Omental fat pad (tissue), 3 donors: ENCODE measurements at regions not wholly inside any gene's neighbourhood (a gene's known extent, or its start where the extent isn't known, plus 50 kb on each side); places are given as distances from the start of the nearest gene placed in this dataset.

Experiments
- ATAC-seq: fragments of 150-250 bp; one replicate; pipeline ENCODE4 v1.9.1; 2016; ENCODE audit warnings: mild to moderate bottlenecking, moderate library complexity; ENCODE audit not compliant: low FRiP score
- DNase-seq: peaks from one replicate; pipeline ENCODE4 v3.0.0-alpha.2; 2019; ENCODE audit warnings: low spot score
- TF ChIP-seq, protein P1 (sequence below), 3 donors: fragments of 450-650 bp; IDR thresholded peaks; one replicate each; pipeline ENCODE4 v1.5.1; 2016 to 2017; ENCODE audit warnings: antibody characterized with exemption in 3 of 3, mild to moderate bottlenecking in 3 of 3, moderate library complexity in 2 of 3

DNA sequence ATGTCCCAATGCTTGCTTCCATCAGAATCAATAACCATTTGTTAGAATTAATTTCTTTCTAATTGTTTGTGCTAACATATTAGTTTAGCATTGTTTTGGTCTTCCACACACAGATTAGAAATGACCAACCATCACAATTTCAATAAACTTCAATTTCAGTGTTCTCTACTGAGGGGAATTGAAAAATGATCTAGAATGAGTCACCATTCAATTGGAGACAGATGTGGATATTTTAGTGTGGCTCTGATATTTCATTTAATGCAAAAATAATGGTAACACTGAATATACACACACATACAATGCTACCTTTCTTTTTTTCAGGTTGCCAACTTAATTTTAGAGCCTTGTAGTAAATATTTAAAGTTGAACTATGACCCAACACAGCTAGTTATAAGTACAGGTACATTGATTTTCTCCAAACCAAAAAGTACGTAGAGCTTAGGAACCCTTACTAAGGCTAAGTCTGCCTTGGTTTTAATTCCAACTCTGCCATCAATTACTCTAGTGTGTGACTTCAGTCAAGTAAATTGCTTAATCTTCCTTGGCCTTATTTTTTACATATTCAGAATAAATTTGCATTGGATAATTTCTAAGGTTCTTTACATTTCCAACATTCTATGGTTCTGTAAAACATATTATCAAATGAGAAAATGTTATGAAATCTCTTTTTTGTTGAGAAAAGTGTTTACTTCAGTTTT, 143.9 kb downstream of the DMRTA1 start:
- ATAC-seq = no peak
- TF ChIP-seq, protein P1, sequence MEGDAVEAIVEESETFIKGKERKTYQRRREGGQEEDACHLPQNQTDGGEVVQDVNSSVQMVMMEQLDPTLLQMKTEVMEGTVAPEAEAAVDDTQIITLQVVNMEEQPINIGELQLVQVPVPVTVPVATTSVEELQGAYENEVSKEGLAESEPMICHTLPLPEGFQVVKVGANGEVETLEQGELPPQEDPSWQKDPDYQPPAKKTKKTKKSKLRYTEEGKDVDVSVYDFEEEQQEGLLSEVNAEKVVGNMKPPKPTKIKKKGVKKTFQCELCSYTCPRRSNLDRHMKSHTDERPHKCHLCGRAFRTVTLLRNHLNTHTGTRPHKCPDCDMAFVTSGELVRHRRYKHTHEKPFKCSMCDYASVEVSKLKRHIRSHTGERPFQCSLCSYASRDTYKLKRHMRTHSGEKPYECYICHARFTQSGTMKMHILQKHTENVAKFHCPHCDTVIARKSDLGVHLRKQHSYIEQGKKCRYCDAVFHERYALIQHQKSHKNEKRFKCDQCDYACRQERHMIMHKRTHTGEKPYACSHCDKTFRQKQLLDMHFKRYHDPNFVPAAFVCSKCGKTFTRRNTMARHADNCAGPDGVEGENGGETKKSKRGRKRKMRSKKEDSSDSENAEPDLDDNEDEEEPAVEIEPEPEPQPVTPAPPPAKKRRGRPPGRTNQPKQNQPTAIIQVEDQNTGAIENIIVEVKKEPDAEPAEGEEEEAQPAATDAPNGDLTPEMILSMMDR (IDR thresholded peaks at IDR 0.05) = no peak
- DNase-seq = no peak

DNA sequence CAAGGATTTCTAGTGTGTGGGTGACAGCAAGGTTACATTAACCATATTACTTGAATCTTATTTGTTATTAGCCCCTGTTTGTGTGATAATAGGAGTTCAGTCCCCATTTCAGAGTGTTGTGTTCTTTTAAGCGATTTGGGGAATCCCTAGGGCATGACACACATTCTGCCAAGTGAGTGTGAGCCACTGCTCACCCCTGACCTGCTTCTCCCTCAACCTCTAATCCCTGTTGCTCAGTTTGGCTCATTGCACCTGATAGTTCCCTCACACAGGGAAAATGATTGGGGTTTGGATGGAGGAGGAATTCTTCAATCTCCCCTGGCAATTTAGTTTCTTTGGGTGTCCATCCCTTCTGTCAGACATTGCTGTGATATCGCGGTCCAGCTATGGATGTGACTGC, 149.2 kb downstream of the DMRTA1 start:
- DNase-seq (no peak), ATAC-seq (no peak)
- TF ChIP-seq, protein P1 (IDR thresholded peaks at IDR 0.05) = no peak

DNA sequence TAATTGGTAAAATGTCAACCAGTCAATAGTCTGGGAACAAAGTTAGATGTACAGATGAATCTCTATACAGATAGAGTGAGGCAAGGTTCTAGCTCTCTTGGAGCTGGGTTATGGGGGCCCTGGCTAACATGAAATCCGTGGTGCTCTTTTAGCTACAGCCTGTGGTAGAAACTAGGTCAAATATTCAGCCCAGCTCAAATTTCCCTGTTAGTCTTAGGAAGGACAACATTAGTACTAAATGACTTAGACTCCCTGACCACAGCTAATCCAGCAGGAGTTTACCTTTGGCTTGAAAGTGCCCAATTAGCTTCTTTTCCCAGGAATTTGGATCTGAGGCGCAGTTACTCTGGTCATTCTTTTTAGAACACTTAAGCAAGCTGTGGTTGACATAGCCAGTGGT, 170.5 kb downstream of the DMRTA1 start:
- ATAC-seq = no peak
- no peak for DNase-seq
- TF ChIP-seq, protein P1 (IDR thresholded peaks at IDR 0.05) = no peak

DNA sequence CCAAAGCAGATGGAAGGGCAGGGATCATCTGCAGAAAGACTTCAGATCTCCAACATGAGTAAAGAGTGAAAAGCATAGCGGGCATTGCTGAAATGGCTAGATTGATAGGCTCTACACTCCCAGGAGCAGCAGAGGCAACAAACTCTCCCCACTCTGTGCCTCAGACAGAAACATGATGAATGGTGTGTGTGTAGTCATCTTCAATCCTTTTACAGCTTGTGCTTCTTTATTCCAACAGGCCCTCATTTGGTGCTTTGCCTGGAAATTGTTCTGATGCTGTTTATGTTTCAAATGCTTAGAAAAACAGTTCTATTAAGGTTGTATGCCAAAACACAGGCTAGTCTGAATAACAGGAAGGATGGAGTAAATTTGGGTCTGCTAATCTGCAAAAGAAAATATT, 176.2 kb downstream of the DMRTA1 start:
- no peak for ATAC-seq
- DNase-seq = no peak
- TF ChIP-seq, protein P1 (IDR thresholded peaks at IDR 0.05) = no peak

DNA sequence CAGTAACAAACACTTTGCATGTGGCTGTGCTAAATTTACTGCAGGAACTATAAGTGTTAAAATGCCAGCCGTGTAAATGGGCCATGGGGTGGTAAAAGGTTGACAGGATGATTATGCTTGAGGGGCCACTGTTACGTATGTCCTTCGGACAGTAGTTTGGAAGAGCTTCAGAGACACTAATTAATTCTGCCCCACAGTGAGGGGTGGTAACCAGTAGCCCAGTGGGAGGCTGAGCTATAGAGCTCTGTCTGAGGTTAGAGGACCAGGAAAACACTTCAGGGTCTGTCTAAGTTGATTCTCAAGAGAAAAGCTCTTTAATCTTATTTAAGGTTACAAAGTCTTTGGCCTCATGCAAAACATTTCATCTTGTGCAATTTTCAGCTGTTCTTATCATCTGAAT, 176.6 kb downstream of the DMRTA1 start:
- TF ChIP-seq, protein P1 (IDR thresholded peaks at IDR 0.05) = no peak
- DNase-seq (no peak), ATAC-seq (no peak)

DNA sequence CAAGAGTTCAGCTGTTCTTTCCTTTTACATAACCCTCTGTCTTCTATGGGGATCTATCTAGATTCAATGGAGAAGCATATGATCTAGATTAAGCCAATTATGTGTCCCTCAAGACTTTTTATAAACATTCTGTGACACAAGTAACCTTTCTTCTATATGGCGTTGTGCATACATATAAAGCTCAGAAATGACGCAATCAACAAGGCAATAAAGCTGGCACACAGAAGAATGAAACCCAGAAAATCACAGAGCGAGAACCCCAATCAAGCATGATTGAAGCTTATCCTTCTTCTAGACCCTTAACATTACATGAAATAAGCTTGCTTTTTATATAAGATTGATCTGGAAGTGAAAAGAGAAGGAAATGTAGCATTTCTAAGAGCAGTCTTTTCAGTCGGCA, 178.9 kb downstream of the DMRTA1 start:
- TF ChIP-seq, protein P1 (IDR thresholded peaks at IDR 0.05) = no peak
- ATAC-seq (no peak), DNase-seq (no peak)

DNA sequence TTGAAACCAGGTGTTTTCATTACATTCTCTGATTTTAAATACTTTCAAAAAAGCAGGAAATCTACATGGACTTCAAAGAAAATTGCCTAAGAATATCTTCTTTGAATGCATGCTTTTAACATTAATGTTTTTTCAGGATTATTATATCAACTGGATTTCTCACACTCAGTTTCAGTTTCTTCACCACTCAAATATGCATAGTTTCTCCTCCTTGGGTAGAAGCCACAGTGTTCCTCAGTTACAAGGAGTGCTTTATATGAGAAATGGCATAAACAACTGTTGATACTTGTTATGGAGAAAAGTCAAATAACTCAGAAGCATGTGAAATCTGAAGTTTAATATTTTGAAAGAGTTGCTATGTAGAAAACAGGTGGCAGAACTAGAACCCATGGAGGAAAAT, 196.9 kb downstream of the DMRTA1 start:
- no peak for ATAC-seq
- TF ChIP-seq, protein P1 (IDR thresholded peaks at IDR 0.05) = no peak
- DNase-seq = no peak
